ENCODE measurements at regions not wholly inside any gene's neighbourhood (a gene's known extent, or its start where the extent isn't known, plus 50 kb on each side); places are given as distances from the start of the nearest gene placed in this dataset.

DNA sequence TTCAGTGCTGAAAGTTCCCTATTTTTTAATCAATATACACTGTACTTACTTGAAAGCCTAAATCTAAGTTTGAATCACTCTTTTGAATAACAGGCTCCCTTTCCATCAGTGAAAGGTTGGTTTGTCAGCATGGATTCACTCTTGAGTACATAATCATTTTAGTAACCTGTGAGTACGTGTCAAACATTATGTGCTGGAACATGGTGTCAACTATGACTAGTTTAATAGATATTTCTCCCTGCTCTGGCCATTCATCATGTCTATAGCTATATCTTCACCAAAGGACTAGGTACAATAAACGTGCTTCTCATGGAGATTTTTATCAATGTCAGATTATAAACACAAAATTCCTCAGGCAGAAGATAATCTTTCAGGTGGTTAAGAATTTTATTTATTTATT lies 61.7 kb upstream of the MDFIC start:
- TF ChIP-seq, protein P1, sequence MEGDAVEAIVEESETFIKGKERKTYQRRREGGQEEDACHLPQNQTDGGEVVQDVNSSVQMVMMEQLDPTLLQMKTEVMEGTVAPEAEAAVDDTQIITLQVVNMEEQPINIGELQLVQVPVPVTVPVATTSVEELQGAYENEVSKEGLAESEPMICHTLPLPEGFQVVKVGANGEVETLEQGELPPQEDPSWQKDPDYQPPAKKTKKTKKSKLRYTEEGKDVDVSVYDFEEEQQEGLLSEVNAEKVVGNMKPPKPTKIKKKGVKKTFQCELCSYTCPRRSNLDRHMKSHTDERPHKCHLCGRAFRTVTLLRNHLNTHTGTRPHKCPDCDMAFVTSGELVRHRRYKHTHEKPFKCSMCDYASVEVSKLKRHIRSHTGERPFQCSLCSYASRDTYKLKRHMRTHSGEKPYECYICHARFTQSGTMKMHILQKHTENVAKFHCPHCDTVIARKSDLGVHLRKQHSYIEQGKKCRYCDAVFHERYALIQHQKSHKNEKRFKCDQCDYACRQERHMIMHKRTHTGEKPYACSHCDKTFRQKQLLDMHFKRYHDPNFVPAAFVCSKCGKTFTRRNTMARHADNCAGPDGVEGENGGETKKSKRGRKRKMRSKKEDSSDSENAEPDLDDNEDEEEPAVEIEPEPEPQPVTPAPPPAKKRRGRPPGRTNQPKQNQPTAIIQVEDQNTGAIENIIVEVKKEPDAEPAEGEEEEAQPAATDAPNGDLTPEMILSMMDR (IDR thresholded peaks at IDR 0.05), result no peak
- TF ChIP-seq POLR2A (IDR thresholded peaks at IDR 0.05) (no peak), EP300 (IDR thresholded peaks at IDR 0.05) (no peak)
